Activated CD4-positive, alpha-beta T cell treated with anti-CD3 and anti-CD28 coated beads, Interleukin-2, amount 10 ng/mL, durations not matched to agents 24 days and 14 days (primary cell): ENCODE measurements at regions not wholly inside any gene's neighbourhood (a gene's known extent, or its start where the extent isn't known, plus 50 kb on each side); places are given as distances from the start of the nearest gene placed in this dataset.
"Not testable (repeated sequence)": the region's sequence is repeated elsewhere in the genome, so short reads cannot be mapped to it uniquely, and the experiment has no call there.

Experiments
- DNase-seq: peaks from one replicate; pipeline ENCODE4 v3.0.0; 2022
- H3K27ac Mint-ChIP-seq: one replicate; pipeline ENCODE4 v1.8.0; 2022; ENCODE audit warnings: mild to moderate bottlenecking, mixed read lengths
- H3K27me3 Mint-ChIP-seq: one replicate; pipeline ENCODE4 v1.8.0; 2022; ENCODE audit warnings: mixed read lengths
- H3K36me3 Mint-ChIP-seq: one replicate; pipeline ENCODE4 v1.8.0; 2022; ENCODE audit warnings: low read depth, mild to moderate bottlenecking, mixed read lengths
- H3K4me1 Mint-ChIP-seq: one replicate; pipeline ENCODE4 v1.8.0; 2021; ENCODE audit warnings: mixed read lengths
- H3K4me3 Mint-ChIP-seq: one replicate; pipeline ENCODE4 v1.8.0; 2022; ENCODE audit warnings: mild to moderate bottlenecking, moderate library complexity, mixed read lengths
- H3K9me3 Mint-ChIP-seq: one replicate; pipeline ENCODE4 v1.8.0; 2021; ENCODE audit warnings: mixed read lengths
- intact Hi-C: fragments of 100-400 bp; cut with micrococcal nuclease; formaldehyde crosslinking; loops from one replicate; pipeline ENCODE4 v1.15.1; 2023

DNA sequence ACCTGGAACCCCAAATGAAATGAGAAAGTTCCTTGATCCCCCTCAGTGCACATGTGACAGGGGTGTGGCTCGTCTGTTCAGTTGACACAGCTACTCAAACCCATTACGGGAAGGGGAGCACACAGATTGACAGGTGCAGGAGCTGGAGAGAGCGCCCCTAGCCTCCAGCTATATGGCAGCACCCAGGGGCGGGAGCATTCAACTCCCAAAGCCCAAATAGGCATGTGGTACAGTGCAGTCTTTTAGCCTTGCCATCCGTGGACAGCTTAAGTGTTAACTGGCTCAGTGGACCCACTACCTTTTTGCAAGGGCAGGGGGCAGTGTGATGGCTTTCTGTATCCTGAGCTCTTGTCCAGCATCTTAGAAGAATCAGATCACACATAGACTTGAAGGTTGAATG, 1374.2 kb upstream of the ALCAM start:
- no peak overlapping the region for H3K27ac Mint-ChIP-seq
- no peaks in the 10 kb centered on the region for H3K27me3 Mint-ChIP-seq
- no peaks in the 10 kb centered on the region for H3K9me3 Mint-ChIP-seq
- no peak overlapping the region for H3K4me3 Mint-ChIP-seq
- no peaks in the 10 kb centered on the region for H3K4me1 Mint-ChIP-seq
- intact Hi-C loops: no loop called here
- H3K36me3 Mint-ChIP-seq: no peaks in the 10 kb centered on the region
- no peak for DNase-seq

DNA sequence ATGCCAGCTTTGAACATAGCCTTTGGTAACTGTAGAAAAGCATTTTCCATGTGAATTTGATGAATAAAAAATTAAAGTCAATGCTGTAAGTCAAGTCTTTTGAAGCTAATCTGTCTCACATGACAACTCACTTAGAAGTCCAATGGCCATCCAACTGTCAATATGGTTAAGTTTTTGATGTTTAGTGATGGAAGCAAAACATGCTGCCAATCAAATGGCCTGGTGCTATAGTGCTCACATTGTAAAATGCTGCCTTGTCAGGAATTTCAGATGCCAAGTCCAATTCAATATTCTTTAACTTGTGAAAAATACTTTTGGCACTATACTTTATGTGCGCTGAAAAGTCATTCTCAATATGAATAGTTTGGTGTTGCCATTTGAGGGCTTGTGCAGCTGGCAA, 1361.8 kb upstream of the ALCAM start:
- no peak for DNase-seq
- H3K4me3 Mint-ChIP-seq: no peak overlapping the region

DNA sequence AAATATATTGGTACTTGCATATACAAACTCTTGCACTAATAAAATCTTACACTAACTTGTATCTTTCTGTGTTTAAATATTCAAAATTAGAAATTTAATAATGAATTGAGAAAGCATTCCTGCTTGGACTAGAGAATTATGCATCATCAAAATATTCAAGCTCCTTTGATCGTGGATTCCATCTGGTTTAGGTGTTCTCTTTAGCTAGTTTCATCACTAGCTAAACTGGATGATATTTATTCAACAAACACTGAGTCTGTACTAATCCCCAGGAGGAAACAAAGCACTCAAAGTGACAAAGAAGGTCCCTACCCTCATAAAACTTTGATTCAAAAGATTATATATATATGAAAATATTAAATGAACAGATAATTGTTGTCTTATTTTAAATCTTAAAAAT, 1360.9 kb upstream of the ALCAM start:
- H3K27ac Mint-ChIP-seq: no peak overlapping the region
- no peaks in the 10 kb centered on the region for H3K9me3 Mint-ChIP-seq
- H3K4me3 Mint-ChIP-seq: no peak overlapping the region
- no peaks in the 10 kb centered on the region for H3K4me1 Mint-ChIP-seq
- no peaks in the 10 kb centered on the region for H3K27me3 Mint-ChIP-seq
- intact Hi-C loops: no loop called here
- H3K36me3 Mint-ChIP-seq: no peaks in the 10 kb centered on the region
- DNase-seq: no peak

More for the DNA sequence above, 1361.8 kb upstream of the ALCAM start:
- H3K36me3 Mint-ChIP-seq: no peaks in the 10 kb centered on the region
- no peaks in the 10 kb centered on the region for H3K27me3 Mint-ChIP-seq
- no peaks in the 10 kb centered on the region for H3K4me1 Mint-ChIP-seq
- no peaks in the 10 kb centered on the region for H3K9me3 Mint-ChIP-seq
- intact Hi-C loops: no loop called here
- H3K27ac Mint-ChIP-seq: no peak overlapping the region

DNA sequence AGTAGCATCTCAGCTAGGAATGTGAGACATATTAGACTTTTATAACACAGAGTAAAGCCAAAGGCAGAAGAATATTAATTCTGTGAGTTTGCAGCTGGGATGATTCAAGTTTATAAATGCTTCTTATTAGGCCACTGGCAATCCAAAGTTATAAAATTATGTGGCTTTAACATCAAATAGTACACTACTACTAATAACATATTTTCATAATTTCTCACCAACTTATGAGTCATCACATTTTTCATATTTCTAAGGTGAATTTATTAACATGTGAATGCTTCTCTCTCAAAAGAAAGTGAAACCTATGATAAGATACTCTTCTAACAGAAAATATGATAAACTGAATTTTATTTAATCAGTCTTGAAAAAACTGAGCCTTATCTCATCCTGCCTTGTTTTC, 1348.2 kb upstream of the ALCAM start:
- H3K36me3 Mint-ChIP-seq: no peaks in the 10 kb centered on the region
- no peak for DNase-seq
- no peaks in the 10 kb centered on the region for H3K27me3 Mint-ChIP-seq
- H3K4me3 Mint-ChIP-seq: no peak overlapping the region
- no peak overlapping the region for H3K27ac Mint-ChIP-seq
- intact Hi-C loops: no loop called here
- no peaks in the 10 kb centered on the region for H3K9me3 Mint-ChIP-seq
- no peaks in the 10 kb centered on the region for H3K4me1 Mint-ChIP-seq

DNA sequence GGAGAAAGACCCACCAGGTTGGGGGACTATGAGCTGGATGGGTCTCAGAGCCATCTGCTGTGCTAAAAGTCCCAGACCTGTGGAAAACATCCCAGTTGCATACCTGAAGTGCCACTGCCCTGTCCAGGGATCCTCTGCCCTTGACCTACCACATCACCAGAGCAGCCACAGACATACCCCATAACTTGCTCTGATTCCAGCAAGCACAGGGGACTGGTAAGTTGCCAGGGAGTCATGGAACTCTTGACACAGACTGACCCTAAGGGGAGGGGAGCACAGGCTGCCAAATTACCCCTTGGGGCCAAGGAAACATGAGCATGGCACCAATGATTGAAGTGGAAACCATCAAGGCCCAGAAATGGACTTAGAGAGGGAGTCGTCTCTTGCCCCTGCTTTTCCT, 1335.1 kb upstream of the ALCAM start:
- no peak for DNase-seq
- Mint-ChIP-seq H3K27ac (no peak overlapping the region), H3K27me3 (no peaks in the 10 kb centered on the region), H3K9me3 (no peaks in the 10 kb centered on the region), H3K4me3 (no peak overlapping the region), H3K36me3 (no peaks in the 10 kb centered on the region), H3K4me1 (no peaks in the 10 kb centered on the region)
- intact Hi-C loops: no loop called here

DNA sequence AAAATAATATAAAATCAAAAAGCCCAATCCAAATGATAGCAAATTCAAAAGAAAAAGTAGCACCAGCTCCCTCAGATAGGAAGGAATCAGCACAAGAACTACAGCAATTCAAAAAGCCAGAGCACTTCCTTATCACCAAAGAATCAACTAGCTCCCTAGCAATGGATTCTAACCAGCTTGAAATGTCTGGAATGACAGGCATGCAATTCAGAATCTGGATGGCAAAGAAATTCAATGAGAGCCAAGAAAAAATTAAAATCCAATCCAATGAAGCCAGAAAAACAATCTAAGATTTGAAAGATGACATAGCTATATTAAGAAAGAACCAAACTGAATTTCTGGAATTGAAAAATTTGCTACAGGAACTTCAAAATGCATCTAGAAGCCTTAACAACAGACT, 1334.4 kb upstream of the ALCAM start:
- Mint-ChIP-seq H3K4me1 (no peaks in the 10 kb centered on the region), H3K4me3 (no peak overlapping the region), H3K36me3 (no peaks in the 10 kb centered on the region), H3K9me3 (no peaks in the 10 kb centered on the region), H3K27ac (no peak overlapping the region), H3K27me3 (no peaks in the 10 kb centered on the region)
- intact Hi-C loops: no loop called here
- DNase-seq: no peak

DNA sequence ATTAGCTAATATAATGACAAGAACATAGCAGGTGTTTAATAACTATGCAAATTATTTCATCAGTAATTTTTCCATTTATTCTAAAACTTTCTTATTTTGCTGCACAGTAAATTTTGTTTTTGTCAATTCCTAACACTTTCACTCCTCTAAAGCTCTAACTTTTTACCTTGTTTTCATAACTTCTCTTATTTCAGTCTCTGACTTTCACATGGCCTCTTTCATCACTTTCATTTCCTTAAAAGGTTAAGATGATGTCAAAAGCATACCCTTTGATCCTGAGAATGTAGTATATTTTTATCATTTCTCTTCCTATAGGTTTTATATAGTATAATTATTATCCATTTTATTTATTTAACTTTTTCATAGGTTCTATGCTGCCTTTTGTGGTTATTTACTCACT, 1325.8 kb upstream of the ALCAM start:
- H3K4me3 Mint-ChIP-seq: no peak overlapping the region

DNA sequence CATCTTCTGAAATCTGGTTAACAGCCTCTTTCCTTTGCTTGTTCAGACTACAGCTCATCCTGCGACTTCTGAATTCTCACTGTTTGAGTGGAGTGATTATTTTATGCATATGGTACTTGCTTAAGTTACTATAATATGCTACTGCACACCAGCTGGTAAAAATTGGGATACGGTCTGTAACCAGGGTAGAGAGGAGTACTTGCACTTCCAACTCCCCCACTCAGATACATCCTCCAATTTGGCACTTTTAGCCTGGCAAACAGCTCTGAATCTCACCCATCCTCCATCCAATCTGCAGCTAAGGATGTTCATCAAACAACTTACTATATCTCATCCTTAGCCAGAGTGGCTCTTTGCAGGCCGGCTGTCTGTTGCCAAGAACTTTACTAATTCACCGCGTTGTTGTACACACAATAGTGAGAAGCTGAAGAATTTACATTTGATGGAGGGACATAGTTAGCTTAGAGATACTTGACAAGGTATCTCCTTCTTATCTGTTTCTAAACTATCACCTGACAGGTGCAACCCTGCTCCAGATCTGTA, 1323.6 kb upstream of the ALCAM start:
- H3K27me3 Mint-ChIP-seq, DNase-seq, intact Hi-C loops, H3K4me3 Mint-ChIP-seq, H3K9me3 Mint-ChIP-seq, H3K36me3 Mint-ChIP-seq, H3K27ac Mint-ChIP-seq, H3K4me1 Mint-ChIP-seq: not testable (repeated sequence)

More for the DNA sequence above, 1325.8 kb upstream of the ALCAM start:
- intact Hi-C loops: no loop called here
- H3K27ac Mint-ChIP-seq: no peak overlapping the region
- H3K36me3 Mint-ChIP-seq: no peaks in the 10 kb centered on the region
- no peak for DNase-seq
- no peaks in the 10 kb centered on the region for H3K27me3 Mint-ChIP-seq
- H3K9me3 Mint-ChIP-seq: peaks cover 4% of the 10 kb centered on the region
- H3K4me1 Mint-ChIP-seq: no peaks in the 10 kb centered on the region

DNA sequence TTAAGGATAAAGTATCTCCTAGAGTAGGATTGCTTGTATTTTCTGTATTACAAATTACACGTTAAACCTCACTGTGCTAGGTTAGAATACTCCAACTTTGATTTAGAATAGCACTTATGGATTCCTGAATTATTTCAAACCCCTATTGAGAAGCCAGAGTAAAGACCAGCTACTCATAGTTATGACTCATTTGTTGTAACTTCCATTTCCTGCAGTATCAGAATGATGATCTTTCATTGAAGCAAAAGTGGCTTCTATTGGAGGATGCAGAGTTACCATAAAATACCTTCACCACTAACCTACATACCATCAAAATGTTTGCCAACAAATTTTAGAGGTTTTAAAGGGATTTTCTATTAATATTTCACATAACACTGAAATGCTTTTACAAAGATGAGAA, 1322.7 kb upstream of the ALCAM start:
- H3K27me3 Mint-ChIP-seq: no peaks in the 10 kb centered on the region
- H3K27ac Mint-ChIP-seq: no peak overlapping the region
- intact Hi-C loops: no loop called here
- H3K9me3 Mint-ChIP-seq: peaks cover 2% of the 10 kb centered on the region
- no peaks in the 10 kb centered on the region for H3K36me3 Mint-ChIP-seq
- H3K4me1 Mint-ChIP-seq: no peaks in the 10 kb centered on the region
- no peak for DNase-seq
- H3K4me3 Mint-ChIP-seq: no peak overlapping the region

DNA sequence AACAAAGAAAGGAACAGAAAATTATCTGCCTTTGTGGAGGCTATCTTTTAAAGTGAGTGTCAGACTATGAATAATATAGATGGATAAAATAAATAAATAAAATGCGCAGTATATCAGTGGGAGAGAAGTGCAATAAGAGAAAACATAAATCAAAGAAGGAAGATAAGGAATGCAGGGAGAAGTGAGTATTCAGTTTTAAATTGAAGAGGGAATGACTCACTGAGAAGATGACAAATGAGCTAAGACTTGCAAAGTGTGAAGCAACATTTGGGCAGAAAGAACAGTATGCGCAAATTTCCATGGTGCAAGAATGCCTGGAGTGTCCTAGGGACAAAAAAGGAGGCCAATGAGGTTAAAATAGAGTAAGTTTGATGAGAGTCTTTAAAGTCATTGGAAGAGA, 1300.1 kb upstream of the ALCAM start:
- Mint-ChIP-seq H3K36me3 (no peaks in the 10 kb centered on the region), H3K4me1 (no peaks in the 10 kb centered on the region), H3K27ac (no peak overlapping the region), H3K9me3 (no peaks in the 10 kb centered on the region), H3K27me3 (no peaks in the 10 kb centered on the region), H3K4me3 (no peak overlapping the region)
- DNase-seq: no peak
- intact Hi-C loops: no loop called here

DNA sequence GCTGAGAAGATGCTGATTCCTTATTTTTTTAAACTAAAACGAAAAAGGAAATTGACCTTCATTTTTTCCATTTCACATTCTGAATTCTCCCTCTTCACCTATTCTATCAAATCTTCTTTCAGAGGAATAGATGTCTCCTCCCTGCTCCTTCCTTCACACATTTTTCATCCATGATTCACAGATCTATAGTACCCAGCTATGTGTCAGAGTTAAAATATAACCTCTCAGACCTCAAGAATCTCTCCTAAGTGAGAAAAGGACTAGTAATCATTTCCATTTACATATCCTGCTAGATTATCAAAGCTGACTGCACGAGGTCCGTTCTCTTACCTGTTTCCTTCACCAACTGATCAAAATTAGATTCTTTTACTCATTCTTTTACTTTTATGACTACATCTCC, 1297.6 kb upstream of the ALCAM start:
- Mint-ChIP-seq H3K4me3 (no peak overlapping the region), H3K9me3 (no peaks in the 10 kb centered on the region), H3K4me1 (no peaks in the 10 kb centered on the region), H3K27ac (no peak overlapping the region), H3K27me3 (no peaks in the 10 kb centered on the region), H3K36me3 (no peaks in the 10 kb centered on the region)
- DNase-seq: no peak
- intact Hi-C loops: no loop called here

DNA sequence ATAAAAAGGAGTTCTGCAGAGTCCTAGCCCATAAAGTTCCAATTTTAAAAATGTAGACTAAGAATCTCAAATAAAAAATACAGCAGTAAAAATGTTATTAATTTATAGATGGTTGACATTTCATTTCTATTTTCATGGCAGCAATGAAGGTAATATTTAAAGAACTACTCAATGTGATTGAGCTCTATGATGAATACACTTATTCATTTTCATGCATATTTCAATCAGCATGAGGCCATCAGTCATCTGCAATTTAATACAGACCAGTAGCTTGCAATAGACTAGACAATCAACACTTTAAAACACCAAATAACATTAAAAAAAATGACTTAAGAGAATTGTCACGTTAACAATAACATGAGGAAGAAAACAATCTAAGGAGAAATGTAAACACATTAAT, 1295.8 kb upstream of the ALCAM start:
- no peaks in the 10 kb centered on the region for H3K27me3 Mint-ChIP-seq
- intact Hi-C loops: no loop called here
- no peaks in the 10 kb centered on the region for H3K36me3 Mint-ChIP-seq
- H3K4me3 Mint-ChIP-seq: no peak overlapping the region
- H3K9me3 Mint-ChIP-seq: no peaks in the 10 kb centered on the region
- DNase-seq: no peak
- H3K4me1 Mint-ChIP-seq: no peaks in the 10 kb centered on the region
- H3K27ac Mint-ChIP-seq: no peak overlapping the region

DNA sequence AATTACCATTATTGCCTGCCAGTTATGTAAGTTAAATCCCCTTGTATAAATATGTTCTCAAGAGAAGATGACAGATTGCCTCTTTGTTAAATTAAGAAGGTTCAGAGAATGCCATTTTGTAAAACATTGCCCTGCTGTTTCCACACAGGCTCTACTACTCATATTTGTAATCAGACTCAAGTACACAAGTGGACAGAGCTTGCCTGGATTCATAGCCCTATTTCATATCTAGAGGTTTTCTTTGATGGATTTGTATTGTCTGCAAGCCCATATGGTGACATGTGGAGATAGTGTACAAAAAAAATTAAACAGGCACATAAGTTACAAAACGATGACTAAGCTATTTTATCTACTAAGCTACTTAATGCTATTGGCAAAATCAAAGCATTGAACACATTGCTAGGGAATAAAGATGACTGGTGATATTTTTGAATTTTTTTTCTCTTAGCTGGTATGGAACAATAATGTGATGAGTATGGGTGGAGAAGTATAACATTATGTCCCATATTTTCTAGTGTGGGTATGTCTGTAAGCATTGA, 1286.6 kb upstream of the ALCAM start:
- intact Hi-C loops: no loop called here
- no peaks in the 10 kb centered on the region for H3K27me3 Mint-ChIP-seq
- DNase-seq: no peak
- H3K27ac Mint-ChIP-seq: no peak overlapping the region
- no peaks in the 10 kb centered on the region for H3K9me3 Mint-ChIP-seq
- H3K4me3 Mint-ChIP-seq: no peak overlapping the region
- no peaks in the 10 kb centered on the region for H3K36me3 Mint-ChIP-seq
- no peaks in the 10 kb centered on the region for H3K4me1 Mint-ChIP-seq

DNA sequence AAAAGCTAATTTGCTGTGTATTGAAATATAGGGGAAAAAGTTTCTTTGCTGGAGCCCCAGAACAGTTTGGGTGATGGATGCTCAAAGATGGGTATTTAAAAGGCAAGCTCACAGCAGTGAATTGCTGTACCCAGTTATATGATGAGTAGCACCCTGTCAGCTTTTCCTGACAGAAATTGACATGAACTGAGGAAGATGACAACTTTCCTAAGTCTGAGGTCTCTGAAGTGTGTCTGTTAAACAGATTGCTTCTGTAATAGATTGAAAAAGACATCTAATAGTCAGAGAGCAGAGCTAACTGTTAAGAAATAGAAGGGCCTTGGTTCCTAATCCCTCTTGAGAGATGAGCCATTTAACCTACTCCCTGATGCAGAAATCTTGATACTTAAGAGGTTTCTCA, 1278.0 kb upstream of the ALCAM start:
- Mint-ChIP-seq H3K4me1 (no peaks in the 10 kb centered on the region), H3K36me3 (no peaks in the 10 kb centered on the region), H3K27me3 (no peaks in the 10 kb centered on the region), H3K4me3 (no peak overlapping the region), H3K9me3 (no peaks in the 10 kb centered on the region), H3K27ac (no peak overlapping the region)
- intact Hi-C loops: no loop called here
- DNase-seq: no peak

DNA sequence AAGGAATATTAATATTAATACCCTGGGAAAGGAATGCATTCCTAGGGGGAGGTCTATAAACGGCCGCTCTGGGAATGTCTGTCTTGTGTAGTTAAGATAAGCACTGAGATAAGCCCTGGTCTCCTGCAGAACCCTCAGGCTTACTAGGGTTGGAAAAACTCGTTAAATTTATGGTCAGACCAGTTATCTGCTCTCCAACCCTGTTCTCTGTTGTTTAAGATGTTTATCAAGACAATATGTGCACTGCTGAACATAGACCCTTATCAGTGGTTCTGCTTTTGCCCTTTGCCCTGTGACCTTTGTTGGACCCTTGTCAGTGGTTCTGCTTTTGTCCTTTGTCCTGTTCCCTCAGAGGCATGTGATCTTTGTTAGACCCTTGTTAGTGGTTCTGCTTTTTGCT, 1276.7 kb upstream of the ALCAM start:
- DNase-seq, intact Hi-C loops, H3K27ac Mint-ChIP-seq, H3K4me1 Mint-ChIP-seq, H3K4me3 Mint-ChIP-seq, H3K27me3 Mint-ChIP-seq, H3K36me3 Mint-ChIP-seq, H3K9me3 Mint-ChIP-seq: not testable (repeated sequence)
